Stimulated activated CD4-positive, alpha-beta T cell treated with anti-CD3 and anti-CD28 coated beads, Interleukin-2, amount 100 ng/mL, for 24 hours (primary cell): ENCODE measurements at regions not wholly inside any gene's neighbourhood (a gene's known extent, or its start where the extent isn't known, plus 50 kb on each side); places are given as distances from the start of the nearest gene placed in this dataset.

Experiments
- DNase-seq, 2 donors: peaks; one replicate each; pipeline ENCODE4 v3.0.0-alpha.2; 2020

DNA sequence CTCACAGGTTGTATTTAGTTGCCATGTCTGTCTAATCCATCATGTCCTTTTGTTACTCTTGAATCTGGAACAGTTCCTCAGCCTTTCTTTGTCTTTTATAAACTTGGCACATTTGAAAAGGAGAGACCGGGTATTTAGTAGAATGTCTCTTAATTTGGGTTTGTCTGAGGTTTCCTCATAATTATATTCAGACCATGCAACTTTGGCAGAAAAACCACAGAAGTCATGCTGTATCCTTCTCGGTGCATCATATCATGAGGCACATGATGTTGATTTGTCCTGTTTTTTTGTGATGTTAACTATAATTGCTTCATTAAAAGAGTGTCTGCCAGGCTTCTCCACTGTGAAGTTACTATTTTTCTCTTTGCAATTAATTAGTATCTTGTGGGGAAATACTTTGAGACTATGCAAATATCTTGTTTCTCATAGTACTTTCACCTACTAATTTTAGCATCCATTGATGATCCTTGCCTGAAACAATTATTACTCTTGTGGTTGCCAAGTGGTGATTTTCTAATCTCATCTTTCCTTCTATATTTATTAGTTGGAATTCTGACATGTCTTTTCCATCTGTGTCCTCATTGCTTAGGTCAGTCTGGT is 837.3 kb downstream of the DHX35 start:
- no peak for DNase-seq

DNA sequence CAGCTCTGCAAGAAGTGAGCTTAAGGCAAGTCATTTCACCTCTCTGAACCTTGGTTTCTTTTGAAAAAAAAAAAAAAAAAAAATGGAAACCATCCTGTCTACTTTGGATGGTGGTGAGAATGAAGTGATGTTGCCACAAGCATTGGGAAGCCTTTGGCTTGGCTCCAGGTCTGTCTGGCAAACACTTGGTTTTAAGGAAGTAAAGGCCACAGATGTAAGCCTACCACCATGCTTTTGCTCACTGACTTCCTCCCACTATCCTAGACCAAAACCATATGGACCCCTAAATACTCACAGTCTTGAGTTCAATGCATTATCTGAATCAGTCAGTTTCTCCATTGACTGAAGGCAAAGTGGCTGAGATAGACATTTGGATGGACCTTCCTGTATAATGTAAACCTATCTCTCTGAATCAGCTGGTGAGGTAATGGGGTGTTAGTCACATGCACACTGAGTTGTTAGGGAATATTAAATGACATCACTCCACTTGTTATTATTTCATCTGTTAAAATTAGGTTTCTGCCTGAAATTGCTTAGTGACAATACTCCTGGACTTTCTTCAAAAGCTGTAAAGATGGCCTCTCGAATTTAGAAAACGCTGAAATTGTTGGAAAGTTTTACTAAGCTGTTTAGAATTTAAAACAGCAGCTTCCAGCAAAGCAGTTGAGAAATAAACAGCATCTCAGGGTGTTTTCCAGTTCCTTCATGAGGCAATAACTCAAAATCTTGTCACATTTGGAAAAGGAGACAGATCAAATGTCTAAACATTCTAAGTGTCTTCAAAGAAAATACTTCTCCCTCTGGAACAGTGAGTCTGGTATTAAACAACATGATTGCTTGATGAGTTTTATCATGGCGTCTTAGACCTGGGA is 833.5 kb downstream of the DHX35 start:
- no peak for DNase-seq

DNA sequence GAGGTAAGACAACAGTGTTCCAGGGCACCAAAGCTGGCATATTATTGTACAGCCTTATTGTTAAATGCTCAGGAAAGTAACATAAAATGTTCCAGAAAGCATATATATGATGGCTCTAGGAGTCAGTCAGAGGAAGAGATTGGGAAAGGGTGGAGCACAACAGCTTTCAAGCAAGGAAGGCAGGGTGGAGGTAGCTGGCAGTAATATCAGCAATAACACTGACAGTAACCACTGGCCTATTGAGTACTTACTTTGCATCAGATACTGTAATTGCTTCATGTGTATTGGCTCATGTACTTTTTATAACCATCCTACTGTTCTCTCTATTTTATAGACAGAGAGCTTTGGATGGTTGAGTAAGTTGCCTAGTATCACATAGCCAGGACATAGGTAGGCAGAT is 830.2 kb downstream of the DHX35 start:
- DNase-seq, result no peak

DNA sequence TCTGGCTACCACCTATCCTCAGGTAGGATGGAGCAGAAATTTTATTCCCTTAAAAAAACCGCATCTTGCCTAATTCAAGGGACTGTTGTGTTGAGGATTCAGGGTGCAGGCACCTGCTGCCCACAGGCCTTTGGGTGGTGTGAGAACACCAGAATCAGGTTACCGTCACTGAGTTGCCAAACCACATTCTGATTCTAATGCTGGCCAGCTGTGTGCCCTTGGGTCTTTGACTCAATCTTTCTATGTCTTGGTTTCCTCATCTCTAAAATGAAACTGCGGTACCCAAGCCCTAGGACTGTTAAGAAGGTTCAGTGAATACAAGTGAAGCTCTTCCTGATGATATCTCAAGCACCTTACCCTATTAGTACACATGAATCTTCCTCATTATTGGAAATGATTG is 827.3 kb downstream of the DHX35 start:
- no peak for DNase-seq

DNA sequence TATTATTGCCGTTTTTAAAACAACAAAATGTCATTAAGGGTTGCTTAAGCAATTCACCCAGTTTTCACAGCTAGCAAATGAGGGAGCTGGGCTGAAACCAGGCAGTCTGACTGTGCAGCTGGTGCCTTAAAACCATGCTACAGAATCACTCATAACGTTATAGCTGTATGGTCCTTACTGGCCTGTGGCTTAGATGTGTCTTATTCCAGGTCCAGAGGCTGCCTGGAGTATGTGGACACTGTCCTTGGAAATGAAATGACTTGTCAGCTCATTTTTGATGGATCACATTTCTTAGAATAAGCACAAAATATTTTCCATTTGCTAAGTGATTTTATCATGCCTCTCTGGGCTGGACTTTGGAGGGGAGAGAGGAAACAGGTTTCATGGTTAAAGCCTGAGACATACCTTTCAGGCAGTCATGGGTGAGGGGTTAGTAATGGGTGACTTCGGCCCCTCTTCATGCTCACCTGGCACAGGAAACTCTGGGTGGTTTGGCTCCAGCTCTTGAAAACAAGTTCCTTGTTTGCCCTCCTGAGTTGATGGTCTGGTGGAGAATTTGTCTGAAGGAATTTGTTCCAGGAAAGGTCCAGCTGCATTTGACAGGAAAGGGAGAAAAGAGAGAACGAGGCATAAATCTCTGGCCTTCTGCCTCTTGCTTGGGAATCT is 823.2 kb downstream of the DHX35 start:
- DNase-seq, result no peak

DNA sequence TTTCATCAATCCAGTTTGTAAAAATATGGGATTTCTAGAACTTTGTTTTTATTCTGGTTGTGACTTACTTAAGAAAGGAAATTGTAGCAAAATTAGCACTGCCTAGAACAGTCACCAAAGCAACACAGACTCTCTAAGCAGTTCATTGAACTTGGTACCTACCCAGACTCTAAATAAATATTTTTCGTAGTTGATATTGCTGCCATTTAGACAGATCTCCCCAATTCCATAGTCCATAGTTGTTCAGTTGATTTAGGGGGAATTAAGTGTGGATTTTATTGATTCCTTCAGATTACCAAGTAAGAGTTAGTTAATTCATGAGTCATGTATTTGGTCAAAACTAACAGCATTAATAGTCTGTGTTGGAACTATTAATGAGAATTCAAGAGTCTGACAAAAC is 822.5 kb downstream of the DHX35 start:
- no peak for DNase-seq

DNA sequence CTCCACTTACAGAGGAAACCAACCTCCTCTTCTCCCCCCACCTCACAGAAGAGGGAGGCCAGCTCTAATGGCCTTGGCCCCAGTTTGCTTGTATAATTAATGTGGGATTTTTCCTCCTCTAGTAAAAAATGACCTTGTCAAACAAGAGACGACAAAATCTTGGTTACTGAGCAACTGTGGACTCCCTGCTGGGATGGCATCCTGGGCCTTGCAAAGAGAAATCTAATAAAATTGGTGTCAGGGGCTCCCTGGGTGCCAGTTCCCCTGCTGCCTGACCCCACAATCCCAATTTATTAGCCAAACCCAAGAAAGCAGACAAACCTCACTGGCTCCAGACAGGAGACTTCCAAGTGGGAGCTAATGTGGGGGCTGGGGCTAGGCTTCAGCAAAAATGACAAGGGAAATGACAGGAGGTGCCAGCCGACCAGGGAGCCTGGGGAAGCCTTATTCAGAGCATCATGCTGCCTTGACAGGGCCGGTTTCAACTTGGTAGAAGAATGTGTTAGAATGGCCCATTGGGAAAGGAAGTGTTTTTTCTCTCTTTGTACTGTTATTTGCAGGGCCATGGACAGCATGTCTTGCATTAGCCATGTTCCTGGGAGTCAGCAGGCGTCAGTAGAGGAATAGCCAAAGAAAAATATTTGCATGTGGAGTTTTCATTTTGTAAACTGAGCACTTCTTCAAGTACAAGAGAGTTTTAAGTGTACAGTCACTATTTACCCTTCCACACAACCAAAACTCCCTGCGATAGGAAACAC is 816.9 kb downstream of the DHX35 start:
- no peak for DNase-seq

DNA sequence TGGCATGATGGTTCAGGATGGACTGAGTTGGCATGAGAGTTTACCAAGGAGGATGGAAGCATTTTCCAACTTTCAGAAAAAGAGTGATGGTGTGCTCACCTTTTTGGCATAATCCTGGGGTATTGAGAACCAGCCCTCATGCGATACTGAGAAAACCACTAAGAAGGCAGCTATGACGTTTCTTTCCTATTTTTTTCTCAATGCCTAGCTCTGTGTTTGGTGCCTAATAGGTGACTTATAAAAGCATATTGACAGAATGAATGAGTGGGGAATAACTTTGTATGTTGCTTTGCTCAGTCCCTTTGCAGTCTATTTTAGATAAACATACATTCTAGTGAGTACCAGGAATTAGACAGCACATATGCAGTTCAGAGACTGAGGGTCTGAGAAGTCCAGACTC is 816.3 kb downstream of the DHX35 start:
- no peak for DNase-seq

DNA sequence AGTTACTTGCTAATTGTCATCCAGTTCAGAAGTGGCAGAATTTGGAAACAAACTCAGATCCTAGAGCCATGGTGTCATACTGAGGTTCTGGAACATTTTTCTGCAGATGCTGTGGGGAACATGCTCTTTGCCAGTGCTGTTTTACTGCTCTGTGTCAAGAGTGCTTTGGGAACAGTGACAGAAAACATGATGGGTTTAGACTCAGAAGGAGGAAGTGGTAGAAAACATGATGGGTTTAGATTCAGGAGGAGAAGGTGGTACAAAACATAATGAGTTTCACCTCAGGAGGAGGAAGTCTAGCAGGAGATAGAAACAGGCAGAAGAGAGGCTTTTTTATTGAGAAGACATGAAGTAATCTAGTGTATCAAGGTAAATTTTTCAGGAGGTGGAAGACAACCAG is 815.5 kb downstream of the DHX35 start:
- no peak for DNase-seq

DNA sequence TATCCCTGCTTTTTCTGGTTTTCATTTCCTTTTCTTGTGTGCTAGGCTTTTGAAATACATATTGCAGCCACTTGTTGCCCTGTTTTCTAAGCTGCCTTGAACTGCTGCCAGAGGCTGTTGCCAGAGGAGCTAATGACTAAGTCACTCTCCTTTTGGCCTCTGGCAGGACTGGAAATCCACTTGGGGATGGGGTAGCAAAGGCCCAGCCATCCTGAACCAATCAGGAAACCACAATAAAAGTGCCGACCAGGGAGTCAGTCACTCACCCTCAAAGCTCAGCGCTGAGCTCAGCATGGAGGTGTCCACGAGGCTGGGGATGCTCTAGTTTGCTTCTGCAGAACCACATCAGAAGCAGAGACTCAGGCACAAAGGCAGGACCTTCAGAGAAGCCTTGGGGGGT is 813.0 kb downstream of the DHX35 start:
- DNase-seq, result no peak

DNA sequence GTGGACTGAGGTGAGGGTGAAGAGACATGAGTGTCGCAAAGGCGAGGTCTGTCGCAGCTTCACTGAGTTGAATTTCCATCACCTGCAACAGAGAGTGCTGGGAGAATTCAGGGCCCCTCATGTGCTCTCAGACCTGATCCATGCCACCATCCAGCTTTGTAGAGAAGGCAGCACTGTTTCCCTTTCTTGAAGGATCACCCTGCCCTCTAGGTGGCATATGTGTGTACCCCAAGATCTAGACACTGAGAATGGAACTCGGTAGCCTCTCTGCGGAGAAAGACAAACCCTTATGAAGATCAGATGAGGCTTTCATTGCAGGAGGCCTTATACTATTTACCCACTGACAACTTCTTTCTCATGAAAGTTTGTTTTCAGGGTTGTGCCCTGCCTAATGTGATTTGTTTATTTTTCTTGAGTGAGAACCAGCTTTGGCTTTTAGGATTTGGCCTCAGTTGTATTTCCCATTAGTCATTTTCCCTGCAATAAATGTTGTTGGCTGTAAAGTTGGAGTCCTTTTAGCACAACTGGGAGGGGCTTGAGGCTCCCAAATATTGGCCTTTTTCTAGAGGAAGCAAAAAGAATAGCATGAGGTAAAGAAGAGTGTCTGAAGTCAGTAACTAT is 811.3 kb downstream of the DHX35 start:
- no peak for DNase-seq

DNA sequence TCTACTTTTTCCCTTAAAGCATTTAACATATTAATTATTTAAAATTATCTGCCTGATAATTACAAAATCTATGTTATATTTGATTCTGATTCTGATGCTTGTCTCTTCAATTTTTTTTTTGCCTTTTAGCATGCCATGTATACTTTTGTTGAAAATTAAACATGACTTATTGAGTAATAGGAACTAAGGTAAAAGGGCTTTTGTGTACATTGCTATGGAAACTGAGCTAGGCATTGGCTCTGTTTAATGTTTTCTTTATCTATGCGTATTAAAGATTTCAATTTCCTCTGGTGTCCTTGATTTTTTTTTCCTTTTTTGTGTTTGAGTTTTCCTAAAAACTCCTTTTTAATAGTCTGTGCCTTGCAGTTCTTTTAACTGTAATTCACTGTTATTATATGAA is 805.2 kb downstream of the DHX35 start:
- no peak for DNase-seq

DNA sequence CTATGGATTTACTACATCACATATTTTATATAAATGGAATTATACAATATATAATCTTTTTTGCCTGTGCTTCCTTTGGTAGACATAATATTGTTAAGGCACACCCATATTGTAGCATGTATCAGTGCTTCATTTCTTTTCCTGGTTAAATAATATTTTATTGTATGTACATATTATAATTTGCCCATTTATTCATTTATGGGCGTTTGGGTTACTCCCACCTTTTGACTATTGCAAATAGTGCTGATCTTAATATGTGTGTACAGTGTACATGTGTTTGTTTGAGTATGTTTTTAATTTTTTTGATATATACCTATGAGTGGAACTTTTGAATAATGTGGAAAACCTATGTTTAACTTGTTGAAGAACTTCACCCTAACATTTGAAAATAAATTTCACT is 804.2 kb downstream of the DHX35 start:
- no peak for DNase-seq

DNA sequence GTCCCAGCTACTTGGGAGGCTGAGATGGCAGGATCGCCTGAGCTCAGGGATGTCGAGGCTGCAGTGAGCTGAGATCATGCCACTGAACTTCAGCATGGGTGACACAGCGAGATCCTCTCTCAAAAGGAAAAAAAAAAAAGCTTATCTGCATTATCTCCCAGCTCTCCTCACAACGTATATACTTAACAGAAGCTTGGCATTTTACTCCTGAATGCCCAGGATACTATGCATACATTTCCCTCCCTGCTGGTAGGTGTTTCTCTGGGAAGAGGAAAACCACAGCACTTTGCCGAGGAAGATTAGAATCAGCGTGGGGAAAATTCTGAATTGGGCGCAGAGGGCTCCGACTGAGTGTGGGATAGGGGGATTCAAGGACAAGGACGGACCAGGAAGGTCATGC is 800.6 kb downstream of the DHX35 start:
- no peak for DNase-seq

DNA sequence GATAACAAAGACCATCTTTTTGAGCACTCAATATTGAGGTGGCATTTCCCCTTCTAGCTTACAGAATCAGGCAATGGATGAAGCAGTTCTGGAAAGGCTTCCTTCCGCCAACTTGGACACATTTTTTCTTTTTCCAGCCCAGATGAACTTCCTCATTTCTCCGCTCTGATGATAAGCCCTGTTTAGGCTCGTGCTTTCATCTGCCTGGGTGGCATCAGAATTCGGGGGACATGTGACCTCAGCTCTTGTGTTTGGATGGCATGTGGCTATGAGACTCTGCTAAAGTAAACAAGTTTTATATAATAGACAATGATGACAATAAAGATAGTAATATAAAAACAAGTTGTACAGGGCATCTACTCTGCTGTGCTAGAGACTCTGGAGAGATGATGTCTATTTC is 796.7 kb downstream of the DHX35 start:
- no peak for DNase-seq

DNA sequence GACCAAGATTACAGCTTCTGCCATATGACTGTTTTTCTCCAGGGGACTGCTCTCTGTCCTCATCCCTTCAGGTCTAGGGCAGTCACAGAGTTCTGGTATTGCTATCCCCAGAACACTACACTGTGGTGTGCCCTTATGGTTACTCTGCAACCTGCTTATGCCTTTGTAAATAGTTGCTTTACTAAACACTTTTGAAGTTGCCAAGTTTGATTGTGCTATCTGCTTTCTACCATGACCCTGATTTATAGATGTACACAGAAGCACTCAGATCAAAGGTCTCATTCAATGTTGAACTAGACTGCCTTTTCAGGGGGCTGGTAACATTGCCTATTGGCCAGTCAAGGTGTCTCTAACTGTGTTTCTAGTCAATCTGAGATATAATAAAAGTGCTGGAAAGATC is 794.7 kb downstream of the DHX35 start:
- DNase-seq, result no peak

DNA sequence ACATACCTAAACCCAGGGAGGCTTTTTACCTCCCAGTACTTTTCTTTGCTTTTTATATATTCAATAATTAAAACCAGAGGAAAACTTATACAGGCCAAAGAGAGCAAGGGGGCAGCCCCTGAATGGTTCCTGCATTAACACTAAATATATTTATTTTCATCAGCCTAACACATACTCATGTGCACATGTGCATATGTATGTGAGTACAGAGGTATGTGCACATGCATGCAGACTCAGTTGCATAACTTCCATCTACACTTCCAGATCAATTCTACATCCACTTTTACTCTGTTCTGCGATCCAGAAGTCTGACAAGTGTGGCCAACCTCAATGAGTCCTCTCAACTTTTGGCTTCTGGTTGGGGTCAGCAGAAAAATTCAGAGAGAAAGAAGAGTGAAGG is 794.2 kb downstream of the DHX35 start:
- DNase-seq, result no peak

DNA sequence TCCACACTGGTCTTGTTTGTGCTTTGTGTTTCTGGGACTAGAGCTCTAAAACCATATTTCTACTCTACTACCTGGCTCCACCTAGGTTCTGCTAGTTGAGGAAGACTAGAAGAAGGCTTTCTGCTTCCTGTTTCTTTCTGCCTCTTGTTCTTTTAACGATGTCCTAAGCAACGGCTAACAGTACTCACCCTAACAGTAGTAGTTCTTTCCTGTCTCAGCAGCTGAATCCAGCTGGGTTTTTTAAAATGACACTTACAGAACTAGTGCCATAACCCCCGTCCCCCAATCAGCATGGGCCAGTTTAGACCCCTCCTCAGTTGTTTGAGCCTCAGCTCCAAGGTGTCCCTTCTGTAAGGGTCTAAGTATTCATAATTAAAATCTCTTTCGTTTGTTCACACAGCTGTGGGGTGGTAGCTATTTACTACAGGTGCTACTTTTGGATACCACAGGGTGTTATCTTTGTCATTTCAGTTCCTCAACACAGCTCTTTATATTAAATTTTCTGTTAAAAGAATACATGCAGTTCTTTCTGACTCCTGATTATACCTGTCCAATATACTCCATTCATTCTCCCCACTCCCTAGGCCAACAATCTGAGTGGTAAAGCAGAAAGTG is 790.2 kb downstream of the DHX35 start:
- no peak for DNase-seq

DNA sequence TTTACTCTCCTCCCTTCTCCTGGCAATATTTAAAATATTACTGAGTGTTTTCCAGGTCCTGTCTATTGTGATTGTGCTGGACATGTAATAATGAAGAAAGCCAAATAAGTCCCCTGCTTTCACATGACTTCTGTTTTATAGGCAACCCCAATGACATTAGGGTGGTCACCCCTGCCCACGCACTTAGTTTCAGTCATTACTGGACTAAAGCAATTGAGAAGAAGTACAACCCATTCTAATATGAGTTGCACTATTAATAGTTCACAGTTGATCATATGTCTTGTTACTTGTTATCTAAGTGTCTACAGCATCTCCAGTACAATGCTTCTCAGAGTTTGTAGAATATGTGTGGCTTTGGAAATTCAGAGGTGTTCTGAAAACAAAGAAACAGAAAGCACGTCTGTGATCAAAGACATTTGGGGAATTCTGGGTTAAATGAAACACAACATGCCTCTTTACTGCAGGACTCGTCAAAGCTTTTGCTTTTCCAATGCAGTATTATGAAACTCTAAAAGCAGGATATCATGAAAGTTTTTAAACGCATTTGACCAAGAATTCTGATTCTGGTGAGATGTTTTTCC is 789.5 kb downstream of the DHX35 start:
- no peak for DNase-seq

DNA sequence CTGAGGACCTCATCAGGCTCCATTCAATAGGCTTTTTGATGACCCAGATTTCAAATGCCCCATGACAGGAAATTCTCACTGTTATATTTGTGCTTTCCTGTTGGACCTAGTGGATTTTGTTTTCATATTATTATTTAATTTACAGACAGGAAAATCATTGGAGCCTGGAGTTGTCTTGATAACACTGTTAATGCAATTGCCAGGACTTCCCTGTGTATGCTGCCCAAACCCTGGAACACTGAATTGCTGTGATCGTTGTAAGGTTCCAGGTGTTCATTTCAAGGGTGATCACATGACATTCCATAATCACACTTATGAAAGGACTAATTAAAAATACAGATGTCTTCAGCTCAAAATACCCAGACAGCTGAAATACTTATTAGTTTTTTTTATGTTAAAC is 783.2 kb downstream of the DHX35 start:
- DNase-seq, result no peak

DNA sequence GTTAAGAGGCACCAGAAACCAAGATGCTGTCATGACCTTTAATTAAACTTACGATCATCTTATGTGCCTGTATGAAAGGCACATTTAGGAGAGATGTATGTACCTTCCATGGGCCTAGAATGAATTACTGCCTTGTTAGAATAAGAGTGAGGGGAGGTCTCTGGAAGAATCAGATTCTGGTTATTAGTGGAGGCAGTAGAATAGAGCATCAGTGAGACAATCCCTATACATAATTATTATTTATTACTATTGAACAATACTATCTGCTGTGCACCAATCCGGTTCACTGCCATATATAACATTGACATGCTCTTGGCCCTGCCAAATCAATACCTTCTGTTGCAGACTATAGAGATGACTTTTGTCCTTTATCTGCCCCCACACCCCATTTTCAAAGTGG is 776.5 kb downstream of the DHX35 start:
- DNase-seq, result no peak
